K562 (cell line): ENCODE measurements at regions not wholly inside any gene's neighbourhood (a gene's known extent, or its start where the extent isn't known, plus 50 kb on each side); places are given as distances from the start of the nearest gene placed in this dataset.
"Not testable (repeated sequence)": the region's sequence is repeated elsewhere in the genome, so short reads cannot be mapped to it uniquely, and the experiment has no call there.

ENCODE experiments used
- CREB5 ChIP-seq: fragments of 250-450 bp; sonication (Bioruptor Pico); IDR thresholded peaks from 2 replicates; pipeline ENCODE4 v1.5.0; 2020; ENCODE audit warnings: mild to moderate bottlenecking
- CTCF ChIP-seq, 3 experiments: IDR thresholded peaks in 2 of 3; conservative IDR thresholded peaks in 1 of 3; 2 replicates each; pipeline ENCODE4 v1.5.1; 2011 to 2012; ENCODE audit warnings: low read length in 3 of 3, mild to moderate bottlenecking in 3 of 3, control low read depth in 2 of 3, improper control_type of control experiment in 1 of 3, inconsistent platforms in 1 of 3, low read depth in 1 of 3, mixed read lengths in 1 of 3, moderate library complexity in 1 of 3; ENCODE audit not compliant: insufficient read depth in 2 of 3
- EZH2 ChIP-seq: IDR thresholded peaks from 2 replicates; pipeline ENCODE4 v1.6.1; 2012; ENCODE audit warnings: low read depth, mild to moderate bottlenecking, inconsistent platforms, low read length, borderline replicate concordance
- GABPA ChIP-seq: fragments of 200-800 bp; sonication (Bioruptor generic); conservative IDR thresholded peaks from 2 replicates; pipeline ENCODE4 v1.6.1; 2016; ENCODE audit warnings: low read depth, missing genetic modification characterization, missing compliant biosample characterization
- KLF16 ChIP-seq: IDR thresholded peaks from 2 replicates; pipeline ENCODE4 v1.6.1; 2016; ENCODE audit warnings: antibody characterized with exemption
- ZNF232 ChIP-seq: sonication (generic); formaldehyde crosslinking; IDR thresholded peaks from 2 replicates; pipeline ENCODE4 v1.8.0; 2022; ENCODE audit warnings: mild to moderate bottlenecking, missing genetic modification reagents

- TF ChIP-seq CTCF (IDR thresholded peaks at IDR 0.05 in 2 of 3, conservative IDR thresholded peaks at IDR 0.05 in 1 of 3; ENCODE audit: insufficient read depth in 2 of 3, low read depth in 1 of 3, low read length in 3 of 3); KLF16; GABPA (tag); ZNF232 (CRISPR knock-in tag); CREB5 (CRISPR knock-in tag); EZH2: not testable (repeated sequence)
These were observed 134.4 kb downstream of the ZFP64 start for GRCh38 chr20:52057133-52057532.
